ENCODE measurements at regions not wholly inside any gene's neighbourhood (a gene's known extent, or its start where the extent isn't known, plus 50 kb on each side); places are given as distances from the start of the nearest gene placed in this dataset.

DNA sequence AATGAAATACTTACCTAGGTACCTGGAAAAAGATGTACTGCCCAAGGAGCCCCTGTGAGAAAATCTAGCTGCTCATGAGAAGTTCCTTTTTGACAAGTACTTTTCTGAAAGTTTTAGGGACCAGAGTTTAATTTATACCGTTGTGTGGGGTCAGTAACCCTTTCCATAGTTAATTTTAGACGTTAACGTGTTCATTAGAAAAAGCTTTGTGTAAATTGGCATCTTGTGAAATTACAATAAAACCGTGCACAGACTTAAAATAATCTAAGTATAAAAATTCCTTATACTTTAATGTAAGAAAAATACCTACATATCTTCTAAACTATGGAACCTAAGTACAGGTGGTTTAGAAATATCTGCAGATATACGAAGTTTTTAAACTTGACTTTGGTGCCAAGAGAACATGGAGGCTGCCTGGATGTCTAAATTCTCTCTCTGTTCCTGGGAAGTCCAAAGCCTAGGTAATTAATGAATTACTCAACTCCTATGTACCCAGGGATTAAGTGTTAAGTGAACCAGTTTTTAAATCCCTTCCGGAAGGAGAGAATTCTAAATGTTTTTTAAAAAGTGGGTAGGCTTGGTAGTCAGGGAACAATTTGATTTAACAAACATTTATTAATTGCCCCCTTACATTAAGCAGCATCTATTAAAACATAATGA is 50.2 kb upstream of the PDX1 start:
- BruUV-seq (replicated peaks), result no TSS peak
- Histone ChIP-seq H3K36me3 (ENCODE audit: insufficient read depth, low read length) (no peaks in the 10 kb centered on the region), H3K4me2 (ENCODE audit: low read length) (no peak overlapping the region)

More for the DNA sequence above, 50.2 kb upstream of the PDX1 start:
- no peaks in the 10 kb centered on the region for H4K20me1 ChIP-seq (ENCODE audit: insufficient read depth, low read length)
- H3K79me2 ChIP-seq (ENCODE audit: insufficient read depth, low read depth, low read length), result no peaks in the 10 kb centered on the region
- no peaks in the 10 kb centered on the region for H3K9me2 ChIP-seq (ENCODE audit: insufficient read depth, low read length)
- intact Hi-C loops (cut with micrococcal nuclease; ENCODE audit: unreplicated experiment), result loop anchor here (1.0 kb wide), 1 partner anchor 115 kb away; no protein-coding TSS in a partner anchor
- ChIA-PET POLR2A (interaction anchor here (0.6 to 0.7 kb wide), 2 partner anchors 119 to 226 kb away, joined by 3 to 4 read pairs; no protein-coding TSS in a partner anchor), CTCF (ENCODE audit: unreplicated experiment) (no interaction called here)
- TF ChIP-seq, protein P1, sequence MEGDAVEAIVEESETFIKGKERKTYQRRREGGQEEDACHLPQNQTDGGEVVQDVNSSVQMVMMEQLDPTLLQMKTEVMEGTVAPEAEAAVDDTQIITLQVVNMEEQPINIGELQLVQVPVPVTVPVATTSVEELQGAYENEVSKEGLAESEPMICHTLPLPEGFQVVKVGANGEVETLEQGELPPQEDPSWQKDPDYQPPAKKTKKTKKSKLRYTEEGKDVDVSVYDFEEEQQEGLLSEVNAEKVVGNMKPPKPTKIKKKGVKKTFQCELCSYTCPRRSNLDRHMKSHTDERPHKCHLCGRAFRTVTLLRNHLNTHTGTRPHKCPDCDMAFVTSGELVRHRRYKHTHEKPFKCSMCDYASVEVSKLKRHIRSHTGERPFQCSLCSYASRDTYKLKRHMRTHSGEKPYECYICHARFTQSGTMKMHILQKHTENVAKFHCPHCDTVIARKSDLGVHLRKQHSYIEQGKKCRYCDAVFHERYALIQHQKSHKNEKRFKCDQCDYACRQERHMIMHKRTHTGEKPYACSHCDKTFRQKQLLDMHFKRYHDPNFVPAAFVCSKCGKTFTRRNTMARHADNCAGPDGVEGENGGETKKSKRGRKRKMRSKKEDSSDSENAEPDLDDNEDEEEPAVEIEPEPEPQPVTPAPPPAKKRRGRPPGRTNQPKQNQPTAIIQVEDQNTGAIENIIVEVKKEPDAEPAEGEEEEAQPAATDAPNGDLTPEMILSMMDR (conservative IDR thresholded peaks at IDR 0.05; ENCODE audit: low read length), result peak; percentile 47; the same call in 1 of the 2 replicates
- no peak for TF ChIP-seq EZH2phosphoT487 (IDR thresholded peaks at IDR 0.05; ENCODE audit: borderline replicate concordance, low read depth, low read length)
- DNase-seq (ENCODE audit: low spot score), result no peak
- H3K4me1 ChIP-seq (ENCODE audit: insufficient read depth, low read length, poor library complexity, severe bottlenecking), result no peaks in the 10 kb centered on the region
- no peak overlapping the region for H2AFZ ChIP-seq (ENCODE audit: low read length)
- no peaks in the 10 kb centered on the region for H3K9me3 ChIP-seq (ENCODE audit: low read length)
- H3K4me3 ChIP-seq (ENCODE audit: low read depth, low read length, poor library complexity, severe bottlenecking), result no peak overlapping the region
- H3K27ac ChIP-seq (ENCODE audit: low read depth, low read length, poor library complexity, severe bottlenecking), result no peak overlapping the region
